ENCODE measurements at regions not wholly inside any gene's neighbourhood (a gene's known extent, or its start where the extent isn't known, plus 50 kb on each side); places are given as distances from the start of the nearest gene placed in this dataset.

- POLR2A ChIA-PET (ENCODE audit: partially characterized antibody) = no interaction called here
- H3K56ac ChIP-seq (replicated peaks; ENCODE audit: insufficient read length, low read depth, low read length) = no peak overlapping the region
- DNase-seq (ENCODE audit: low read depth in 1 of 2, low spot score in 2 of 2) (no peak), FAIRE-seq (no peak)
- no peak overlapping the region; the same call in 1 of the 2 replicates for H4K8ac ChIP-seq (ENCODE audit: extremely low read depth, insufficient read depth, low read length)
- no peak overlapping the region for H2BK120ac ChIP-seq (replicated peaks; ENCODE audit: low read depth, low read length)
- H2AK5ac ChIP-seq (ENCODE audit: low read depth, low read length) = no peak overlapping the region
- H3K27ac ChIP-seq (ENCODE audit: low read depth, low read length) = no peak overlapping the region
- no peaks in the 10 kb centered on the region for H3K9me3 ChIP-seq (ENCODE audit: insufficient read depth in 2 of 2, low read depth in 1 of 2, low read length in 1 of 2)
- H3K4me3 ChIP-seq (ENCODE audit: extremely low read depth in 1 of 4, insufficient read depth in 2 of 4, low read depth in 3 of 4, low read length in 4 of 4) = no peak overlapping the region
- H3K79me1 ChIP-seq (ENCODE audit: low read depth, low read length) = no peaks in the 10 kb centered on the region
- H3K18ac ChIP-seq (ENCODE audit: extremely low read depth, low read length) = no peak overlapping the region
- H3K14ac ChIP-seq (ENCODE audit: insufficient read length) = no peak overlapping the region
- no peaks in the 10 kb centered on the region for H3K23me2 ChIP-seq (ENCODE audit: low read depth, low read length)
- no peak overlapping the region for H3K23ac ChIP-seq (ENCODE audit: insufficient read length)
- no peaks in the 10 kb centered on the region for H4K20me1 ChIP-seq (replicated peaks in 1 of 2; ENCODE audit: control insufficient read depth in 1 of 2, insufficient read depth in 2 of 2, low read length in 2 of 2)
- no peak overlapping the region for H2BK12ac ChIP-seq (ENCODE audit: low read depth, low read length)
- 82% methylated on average over 6 of the region's 6 CpGs; no CpG with 5 or more reads in 1 of the 2 experiments for WGBS, 2 experiments (ENCODE audit: extremely low coverage in 1 of 2, insufficient coverage in 1 of 2, insufficient read length in 1 of 2, insufficient replicate concordance in 2 of 2, low coverage in 1 of 2, low lambda C conversion rate in 2 of 2, missing lambda C conversion rate in 1 of 2)
- no peak overlapping the region for H3K9ac ChIP-seq (replicated peaks in 1 of 4; ENCODE audit: extremely low read depth in 1 of 4, low read depth in 3 of 4, low read length in 3 of 4)
- no peaks in the 10 kb centered on the region for H3K79me2 ChIP-seq (ENCODE audit: control insufficient read depth in 1 of 2, insufficient read depth in 2 of 2, low read length in 2 of 2)
- H2BK15ac ChIP-seq (ENCODE audit: low read length) = no peak overlapping the region
- TF ChIP-seq CHD2 (IDR thresholded peaks at IDR 0.05; ENCODE audit: low read length) (no peak), BCL11A (IDR thresholded peaks at IDR 0.05; ENCODE audit: low read depth in 2 of 2, low read length in 2 of 2) (no peak), SIN3A (conservative IDR thresholded peaks at IDR 0.05 in 1 of 2, IDR thresholded peaks at IDR 0.05 in 1 of 2; ENCODE audit: low read depth in 1 of 2, low read length in 2 of 2) (no peak), BRCA1 (IDR thresholded peaks at IDR 0.05; ENCODE audit: low read depth, low read length) (no peak), USF2 (IDR thresholded peaks at IDR 0.05; ENCODE audit: low read length) (no peak)
- no peak overlapping the region for H3K4ac ChIP-seq (replicated peaks; ENCODE audit: insufficient read length, low read depth, low read length)
- peaks cover 0 to 8% (median 4%) of the 10 kb centered on the region in 4 experiments; a peak in 4 of 7 replicates for H3K4me1 ChIP-seq (replicated peaks in 1 of 4; ENCODE audit: control insufficient read depth in 3 of 4, insufficient read depth in 4 of 4, low read length in 3 of 4)
- CTCF ChIA-PET (ENCODE audit: partially characterized antibody) = no interaction called here
- H3K36me3 ChIP-seq (ENCODE audit: control insufficient read depth in 2 of 4, insufficient read depth in 4 of 4, low read length in 3 of 4) = no peaks in the 10 kb centered on the region
- no peak overlapping the region for H2BK20ac ChIP-seq (ENCODE audit: low read length)
- H3K27me3 ChIP-seq (replicated peaks in 1 of 4; ENCODE audit: control insufficient read depth in 3 of 4, extremely low read depth in 1 of 4, insufficient read depth in 3 of 4, low read length in 3 of 4) = 0 out of 7 replicates have a peak, but pooled peaks cover 0 to 3% (median 0%) of the 10 kb centered on the region in 4 experiments
- H2AFZ ChIP-seq (ENCODE audit: low read length) = no peak overlapping the region
- H4K5ac ChIP-seq (ENCODE audit: insufficient read length, low read depth, low read length) = no peak overlapping the region
- no peak overlapping the region for H3K4me2 ChIP-seq (ENCODE audit: insufficient read depth in 1 of 2, low read depth in 2 of 2, low read length in 2 of 2)
- H2BK5ac ChIP-seq (ENCODE audit: low read depth, low read length) = no peak overlapping the region
- no peak overlapping the region for H4K91ac ChIP-seq (replicated peaks; ENCODE audit: insufficient read length, low read length)
Observed at GRCh38 chr6:109298605-109299264, 83.5 kb downstream of the CD164 start.
